G401 (cell line): ENCODE measurements at regions not wholly inside any gene's neighbourhood (a gene's known extent, or its start where the extent isn't known, plus 50 kb on each side); places are given as distances from the start of the nearest gene placed in this dataset.
A peak's percentile ranks its signal among the peaks of the same experiment; 100 is the strongest.
"Not testable (repeated sequence)": the region's sequence is repeated elsewhere in the genome, so short reads cannot be mapped to it uniquely, and the experiment has no call there.

ENCODE experiments used
- DNase-seq: peaks from one replicate; pipeline ENCODE4 v3.0.0-alpha.2; 2015; ENCODE audit warnings: low spot score
- in situ Hi-C: cut with HindIII; loops from 2 replicates; pipeline ENCODE4 v1.10.0; 2016; ENCODE audit warnings: low sequenced_read_pairs, mixed read lengths

DNA sequence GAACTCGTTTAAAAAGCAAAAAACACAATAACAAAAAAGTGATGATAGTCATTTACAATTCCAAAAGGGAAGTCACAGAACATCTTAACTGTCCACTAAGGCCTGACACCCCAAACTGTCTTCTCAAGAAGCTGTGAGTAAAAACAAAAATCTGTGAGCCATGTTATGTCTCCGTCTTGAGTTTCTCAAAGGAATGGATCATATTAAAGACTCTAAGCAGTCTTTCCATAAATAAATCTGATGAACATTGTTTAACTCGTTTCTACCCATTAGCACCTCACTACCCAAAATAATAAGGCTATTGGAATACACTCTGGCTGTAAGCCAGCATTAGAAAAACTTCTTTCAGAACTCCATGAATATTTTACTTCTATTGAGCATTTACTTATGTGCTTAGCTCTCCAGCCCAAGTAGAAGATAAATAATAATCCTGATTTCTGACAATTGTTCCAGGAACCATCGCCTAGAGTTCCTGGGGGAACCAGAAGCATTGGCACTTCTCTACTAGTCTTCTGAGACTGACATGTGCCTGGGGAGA, 396.0 kb downstream of the STK39 start:
- DNase-seq = no peak
- in situ Hi-C loops = no loop called here

DNA sequence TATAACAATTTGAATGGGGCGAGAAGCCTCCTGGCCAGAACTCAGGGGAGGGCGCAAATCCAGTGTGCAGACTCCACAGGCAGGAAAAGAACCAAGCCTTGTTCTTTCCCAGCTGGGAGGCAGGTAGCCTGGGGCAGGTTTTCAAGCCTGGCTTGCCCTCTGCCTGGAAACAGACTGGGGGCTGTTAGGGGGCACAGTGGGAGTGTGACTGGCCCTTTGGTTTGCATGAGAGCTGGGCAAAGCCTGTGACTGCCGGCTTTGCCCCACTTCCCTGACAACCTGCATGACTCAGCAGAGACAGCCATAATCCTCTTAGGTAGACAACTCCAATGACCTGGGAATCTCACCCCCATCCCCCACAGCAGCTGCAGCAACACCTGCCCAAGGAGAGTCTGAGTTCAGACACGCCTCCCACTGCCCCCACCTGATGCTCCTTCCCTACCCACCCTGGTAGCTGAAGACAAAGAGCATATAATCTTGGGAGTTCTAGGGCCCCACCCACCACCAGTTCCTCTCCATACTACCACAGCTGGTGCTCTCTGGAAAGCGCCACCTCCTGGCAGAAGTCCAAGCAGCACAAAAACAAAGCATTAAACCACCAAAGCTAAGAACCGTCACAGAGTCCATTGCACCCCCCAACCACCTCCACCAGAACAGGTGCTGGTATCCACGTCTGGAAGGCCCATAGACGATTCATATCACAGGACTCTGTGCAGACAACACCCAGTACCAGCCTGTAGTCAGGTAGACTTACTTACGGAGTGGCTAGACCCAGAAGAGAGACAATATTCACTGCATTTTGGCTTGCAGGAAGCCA, 402.5 kb downstream of the STK39 start:
- in situ Hi-C loops = no loop called here
- no peak for DNase-seq

DNA sequence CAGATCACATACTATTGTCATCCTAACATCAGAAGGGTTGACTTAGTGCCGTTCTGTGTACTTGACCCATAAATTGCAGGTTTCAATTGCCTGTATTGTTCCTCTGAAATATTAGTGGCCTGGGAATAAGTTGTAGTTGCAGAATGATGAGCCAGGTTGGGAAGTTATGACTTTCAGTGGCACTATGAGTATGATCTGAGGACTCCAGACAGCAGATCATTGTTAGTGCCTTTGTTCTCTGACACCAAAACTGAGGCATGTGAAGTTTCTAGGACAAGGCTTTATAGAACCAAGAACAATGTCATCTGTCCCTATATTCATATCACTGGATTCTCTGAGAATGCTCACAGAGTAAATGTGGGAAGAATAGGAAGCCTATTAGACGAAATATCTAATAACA, 403.7 kb downstream of the STK39 start:
- in situ Hi-C loops = no loop called here
- no peak for DNase-seq

DNA sequence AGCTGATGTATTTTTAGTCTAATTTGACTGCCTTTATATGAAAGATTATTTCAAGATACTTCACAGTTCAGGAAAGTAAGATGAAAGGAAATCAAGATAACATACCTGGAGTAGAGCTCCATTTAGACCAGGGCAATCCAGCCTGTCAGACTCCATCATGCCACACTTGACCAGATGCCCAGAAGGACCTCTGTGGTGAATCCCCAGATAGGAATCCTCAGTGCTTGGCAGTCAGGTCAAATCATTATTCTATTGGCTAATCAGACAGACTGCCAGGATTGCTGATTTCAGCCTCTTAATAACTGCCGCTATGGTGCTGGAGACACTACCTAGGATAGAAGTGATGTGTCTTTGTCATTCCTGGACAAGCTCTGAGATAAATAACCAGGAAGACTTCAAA, 404.2 kb downstream of the STK39 start:
- no peak for DNase-seq
- in situ Hi-C loops = no loop called here

DNA sequence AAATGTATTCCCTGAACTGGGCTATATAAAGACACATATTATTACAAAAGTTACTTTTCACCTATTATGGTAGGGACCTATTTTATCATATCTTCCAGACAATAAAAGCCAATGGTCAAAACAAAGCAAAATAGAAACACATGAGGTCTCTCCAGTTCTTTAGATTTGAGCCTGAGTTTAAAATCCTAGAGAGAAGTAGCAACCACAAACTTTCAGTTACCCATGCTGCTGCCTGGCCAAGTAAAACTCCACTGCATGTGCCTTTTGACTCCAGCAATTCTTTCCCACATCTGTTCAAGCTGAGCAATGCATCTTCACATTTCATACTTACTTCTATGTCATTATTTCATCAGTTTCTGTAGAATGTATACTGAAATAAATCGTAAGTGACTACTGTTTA, 405.3 kb downstream of the STK39 start:
- in situ Hi-C loops = no loop called here
- DNase-seq = no peak

DNA sequence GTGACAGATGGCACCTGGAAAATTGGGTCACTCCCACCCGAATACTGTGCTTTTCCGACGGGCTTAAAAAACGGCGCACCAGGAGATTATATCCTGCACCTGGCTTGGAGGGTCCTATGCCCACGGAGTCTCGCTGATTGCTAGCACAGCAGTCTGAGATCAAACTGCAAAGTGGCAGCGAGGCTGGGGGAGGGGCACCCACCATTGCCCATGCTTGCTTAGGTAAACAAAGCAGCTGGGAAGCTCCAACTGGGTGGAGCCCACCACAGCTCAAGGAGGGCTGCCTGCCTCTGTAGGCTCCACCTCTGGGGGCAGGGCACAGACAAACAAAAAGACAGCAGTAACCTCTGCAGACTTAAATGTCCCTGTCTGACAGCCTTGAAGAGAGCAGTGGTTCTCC, 412.1 kb downstream of the STK39 start:
- in situ Hi-C loops, DNase-seq: not testable (repeated sequence)

DNA sequence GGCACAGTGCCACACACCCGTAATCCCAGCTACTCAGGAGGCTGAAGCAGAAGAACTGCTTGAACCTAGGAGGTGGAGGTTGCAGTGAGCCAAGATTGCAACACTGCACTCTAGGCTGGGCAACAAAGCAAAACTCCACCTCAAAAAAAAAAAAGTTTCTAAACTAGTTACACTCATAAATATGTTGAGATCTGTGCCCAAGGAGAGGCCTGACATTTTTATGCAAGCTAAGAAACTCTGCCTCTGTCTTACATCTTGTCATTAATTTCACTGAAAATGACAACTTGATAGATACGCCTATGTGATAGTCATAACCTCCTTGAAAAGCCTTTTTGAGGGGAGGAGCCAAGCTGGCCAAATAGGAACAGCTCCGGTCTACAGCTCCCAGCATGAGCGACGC, 412.7 kb downstream of the STK39 start:
- no peak for DNase-seq
- in situ Hi-C loops = no loop called here

DNA sequence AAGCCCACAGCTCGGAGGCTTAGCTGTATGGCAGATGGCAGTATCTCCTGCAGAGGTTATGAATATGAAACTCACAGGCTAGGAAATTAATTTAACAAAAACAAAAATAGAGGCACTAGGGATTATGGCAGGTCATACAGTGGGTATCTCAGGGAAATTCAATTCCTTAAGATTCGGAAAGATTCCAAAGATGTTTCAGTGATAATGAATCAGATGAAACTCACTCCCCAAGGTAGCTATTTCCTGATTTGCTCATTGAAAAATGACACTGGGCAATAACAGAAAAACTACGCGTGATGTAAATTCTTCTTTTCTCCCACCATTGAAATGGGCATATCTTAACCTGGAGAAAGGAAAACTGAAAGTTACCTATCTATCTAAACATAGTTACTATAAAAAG, 414.1 kb downstream of the STK39 start:
- DNase-seq = no peak
- in situ Hi-C loops = no loop called here

DNA sequence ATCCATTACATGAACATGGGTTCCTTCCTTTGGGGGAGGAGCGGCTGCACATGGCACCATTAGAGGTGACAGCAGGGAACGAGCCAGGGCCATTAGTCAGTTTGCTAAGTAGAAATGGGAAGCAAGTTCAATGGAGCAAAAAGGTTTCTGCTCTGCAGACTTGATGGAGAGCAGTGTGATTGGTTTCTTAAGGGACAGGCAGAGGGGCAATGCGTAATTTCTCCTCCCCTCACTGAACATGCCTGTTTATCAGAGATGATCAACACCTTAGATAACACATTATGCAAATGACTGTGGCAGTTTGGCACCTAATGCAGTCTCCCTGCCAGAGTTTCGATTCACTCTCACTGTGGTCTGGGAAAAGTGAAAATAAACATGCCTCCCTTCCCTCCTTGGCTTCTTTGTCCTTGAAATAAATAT, 414.5 kb downstream of the STK39 start:
- in situ Hi-C loops = no loop called here
- DNase-seq = peak; percentile 62

DNA sequence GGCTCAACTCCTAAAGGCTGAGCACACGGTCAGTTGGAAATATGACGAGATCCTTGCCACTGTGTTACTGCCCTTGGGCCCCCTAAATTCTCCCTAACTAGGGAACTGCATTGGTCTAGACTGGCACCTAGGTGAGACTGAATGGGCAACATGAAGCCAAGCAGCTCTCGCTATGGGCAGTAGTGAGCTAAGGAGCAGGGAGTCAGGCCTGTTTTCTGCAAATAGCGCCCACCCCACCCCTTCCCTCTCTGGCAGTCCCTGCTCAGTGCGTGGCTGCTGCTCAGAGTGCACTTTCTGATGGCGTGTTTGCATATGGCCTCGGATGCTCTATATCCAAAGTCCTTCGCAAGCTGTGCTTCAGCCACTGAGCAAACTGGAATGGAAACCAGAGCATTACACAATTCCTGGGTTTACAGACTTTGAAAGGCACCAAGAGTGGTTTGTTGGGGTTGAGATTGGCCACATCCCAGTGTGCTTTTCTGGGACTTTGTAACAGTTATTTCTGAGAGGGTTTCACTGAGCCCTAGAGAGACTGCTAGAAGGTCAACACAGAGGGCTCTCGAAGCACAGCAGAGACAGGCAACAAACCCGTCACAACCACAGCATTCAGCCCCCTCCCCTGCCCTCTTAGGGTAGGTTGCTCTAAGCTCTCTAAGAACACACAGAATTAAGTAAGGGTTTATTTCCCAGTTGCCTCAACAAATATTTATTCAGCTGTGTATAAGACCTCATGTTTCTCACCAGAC, 419.9 kb downstream of the STK39 start:
- no peak for DNase-seq
- in situ Hi-C loops = no loop called here

DNA sequence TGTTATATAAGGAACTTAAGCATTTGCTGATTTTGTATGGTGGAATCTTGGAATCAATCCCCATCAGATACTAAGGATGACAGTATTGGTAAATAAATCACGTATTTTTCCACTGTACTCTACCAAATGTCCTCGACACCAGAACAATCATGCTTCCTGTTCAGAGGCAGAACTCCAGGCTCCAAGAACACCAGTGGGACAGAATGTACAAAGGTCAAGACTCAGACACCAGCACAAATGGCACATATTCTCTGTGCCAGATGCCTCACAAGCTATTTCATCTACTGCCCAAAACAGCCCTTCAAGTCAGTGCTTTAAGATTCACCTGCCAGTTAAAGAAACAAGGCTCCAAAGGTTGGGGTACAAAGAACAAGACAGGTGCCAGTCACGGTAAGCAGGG, 420.5 kb downstream of the STK39 start:
- in situ Hi-C loops = no loop called here
- DNase-seq = peak; percentile 64

DNA sequence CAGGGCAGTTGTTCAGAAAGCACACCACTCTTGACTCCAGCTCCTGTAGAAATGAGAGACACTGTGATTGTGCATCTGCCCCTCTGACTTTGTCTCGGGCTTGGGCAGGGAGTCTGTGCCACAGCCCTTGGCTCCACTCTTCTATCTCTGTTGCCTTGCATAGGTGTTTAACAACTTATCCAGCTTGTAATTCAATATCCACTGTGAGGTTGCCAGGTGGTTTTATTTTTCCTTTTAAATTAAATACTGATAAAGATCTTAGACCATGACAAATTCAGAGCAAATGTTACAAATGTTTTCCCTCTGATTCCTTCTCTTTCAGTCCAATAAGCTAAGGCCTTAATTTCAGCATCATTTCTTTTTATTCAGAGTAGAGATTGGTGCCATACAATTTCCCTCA, 421.7 kb downstream of the STK39 start:
- no peak for DNase-seq
- in situ Hi-C loops = no loop called here

DNA sequence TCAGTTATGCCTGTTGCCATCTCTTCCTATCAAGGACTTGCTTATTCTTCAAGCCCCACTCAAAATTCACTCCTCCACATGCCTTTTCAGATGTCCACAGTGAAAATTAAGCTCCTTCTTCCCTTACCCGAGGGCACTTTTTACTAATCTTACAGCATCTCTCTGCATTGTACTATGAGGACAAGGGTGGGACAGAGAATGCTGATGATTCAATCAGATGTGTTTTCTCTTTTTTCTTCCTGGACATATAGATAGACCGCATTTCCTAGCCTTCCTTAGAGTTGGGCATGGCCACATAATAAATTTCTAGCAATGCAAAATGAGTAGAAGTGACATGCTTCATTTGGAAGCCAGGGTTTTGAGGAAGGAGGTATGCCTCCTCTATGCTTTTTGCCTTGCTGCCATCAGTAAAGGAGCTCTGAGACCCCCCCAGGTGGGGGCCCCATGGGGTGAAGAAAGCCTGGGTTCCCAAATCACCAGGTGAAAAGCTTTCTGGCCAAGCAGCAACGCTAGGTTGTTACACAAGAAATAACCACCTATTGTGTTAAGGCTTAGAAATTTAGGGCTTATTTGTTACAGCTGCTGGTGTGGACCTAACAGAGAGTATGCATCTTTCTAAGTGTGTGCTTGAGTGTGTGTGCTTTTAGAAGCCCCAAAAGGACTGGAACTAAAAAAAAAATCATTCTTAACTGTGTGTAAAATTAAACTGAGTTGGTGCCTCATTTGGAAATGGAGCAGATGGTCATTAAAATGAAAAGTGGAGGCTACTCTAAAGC, 424.5 kb downstream of the STK39 start:
- in situ Hi-C loops = no loop called here
- no peak for DNase-seq

DNA sequence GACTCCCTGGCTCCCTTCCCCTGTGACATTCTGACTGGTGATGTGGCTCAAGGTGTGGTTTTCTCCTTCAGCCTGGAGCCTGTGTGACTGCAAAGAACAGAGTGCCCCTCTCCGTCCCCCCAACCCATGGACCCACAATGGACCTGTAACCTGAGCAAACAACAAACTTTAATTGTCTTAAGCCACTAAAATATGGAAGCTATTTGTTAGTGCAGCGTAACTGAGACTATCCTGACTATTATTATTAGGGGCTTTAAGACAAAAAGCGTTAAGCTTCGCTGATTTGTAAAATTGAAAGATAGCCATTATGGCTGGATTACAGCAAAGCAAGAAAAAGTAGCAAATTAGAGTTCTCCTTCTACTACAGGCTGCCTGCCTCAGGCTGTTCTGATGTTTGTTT, 426.9 kb downstream of the STK39 start:
- in situ Hi-C loops = no loop called here

DNA sequence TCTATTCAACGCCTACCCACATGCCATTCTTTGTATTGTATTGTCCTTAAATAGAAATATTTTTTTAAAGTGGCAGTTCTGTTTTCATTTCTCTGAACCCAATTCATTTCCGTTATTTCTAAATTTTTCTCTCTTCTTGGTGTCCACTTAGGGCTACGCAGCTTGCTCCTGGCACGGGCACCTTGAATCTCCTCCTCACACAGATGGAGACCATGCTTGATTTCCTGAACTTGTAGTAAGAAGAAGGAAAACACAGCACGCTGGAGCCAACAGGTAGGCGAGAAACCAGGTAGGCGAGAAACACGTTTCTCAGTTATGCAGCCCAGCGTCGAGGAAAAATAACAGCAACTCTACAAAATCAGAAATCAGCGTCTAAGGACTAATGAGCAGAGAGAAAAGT, 428.9 kb downstream of the STK39 start:
- in situ Hi-C loops = no loop called here
- DNase-seq = peak; percentile 60

More for the DNA sequence above, 426.9 kb downstream of the STK39 start:
- DNase-seq = no peak

DNA sequence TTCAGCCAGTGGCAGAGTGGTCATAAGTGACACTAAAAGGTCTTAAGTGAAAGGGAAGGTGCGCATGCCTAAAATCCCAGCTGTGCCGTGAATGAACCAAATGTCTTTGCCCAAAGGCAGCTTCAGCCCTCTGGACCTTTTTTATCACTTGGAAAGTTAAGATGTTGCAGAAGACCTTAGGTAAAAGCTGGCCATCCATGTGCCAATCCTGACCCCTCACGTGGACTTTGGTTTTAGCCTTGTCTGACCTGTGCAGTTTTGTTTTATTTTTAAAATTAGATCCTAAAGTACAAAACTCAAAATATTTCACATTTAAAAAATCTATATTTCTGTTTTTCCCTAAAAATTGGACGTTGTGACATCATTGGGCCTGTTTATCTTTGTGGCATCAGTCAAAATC, 429.5 kb downstream of the STK39 start:
- in situ Hi-C loops = no loop called here
- DNase-seq = no peak

DNA sequence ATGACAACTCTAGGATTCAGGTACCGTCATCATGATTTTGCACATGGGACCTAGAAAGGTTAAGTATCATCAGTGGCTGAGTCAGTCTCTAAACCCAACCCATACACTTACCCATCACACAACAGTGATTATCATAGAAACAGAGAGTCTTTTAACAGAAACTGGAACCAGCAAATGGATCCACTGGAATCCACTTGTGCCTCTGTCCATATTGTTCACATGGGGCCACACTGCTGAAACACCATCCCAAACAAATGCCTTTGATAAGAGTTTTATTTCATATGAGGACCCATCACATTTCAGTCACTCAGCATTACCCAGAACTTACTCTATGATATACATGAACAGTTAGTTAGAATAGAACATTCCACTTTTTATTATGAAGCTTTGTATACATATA, 430.0 kb downstream of the STK39 start:
- in situ Hi-C loops = no loop called here
- no peak for DNase-seq

DNA sequence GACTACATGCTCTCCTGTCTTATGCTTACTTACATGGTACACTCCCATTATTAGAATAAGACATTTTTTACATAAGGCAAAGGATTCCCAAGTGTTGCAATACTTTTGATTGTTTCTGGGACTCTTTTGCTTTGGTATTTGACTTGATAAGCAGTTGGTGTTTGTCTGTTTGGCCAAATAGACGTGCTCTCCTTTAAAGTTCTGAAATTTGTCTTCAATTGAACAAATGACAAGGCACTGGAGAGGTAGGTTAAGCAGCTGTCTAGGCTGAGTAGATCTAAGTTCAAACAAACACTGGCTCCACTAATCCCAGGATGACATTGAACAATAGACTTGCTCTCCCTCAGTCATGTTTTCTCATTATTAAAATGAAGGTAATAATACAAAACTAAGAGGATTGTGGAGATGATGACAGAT, 430.5 kb downstream of the STK39 start:
- in situ Hi-C loops = no loop called here
- no peak for DNase-seq

DNA sequence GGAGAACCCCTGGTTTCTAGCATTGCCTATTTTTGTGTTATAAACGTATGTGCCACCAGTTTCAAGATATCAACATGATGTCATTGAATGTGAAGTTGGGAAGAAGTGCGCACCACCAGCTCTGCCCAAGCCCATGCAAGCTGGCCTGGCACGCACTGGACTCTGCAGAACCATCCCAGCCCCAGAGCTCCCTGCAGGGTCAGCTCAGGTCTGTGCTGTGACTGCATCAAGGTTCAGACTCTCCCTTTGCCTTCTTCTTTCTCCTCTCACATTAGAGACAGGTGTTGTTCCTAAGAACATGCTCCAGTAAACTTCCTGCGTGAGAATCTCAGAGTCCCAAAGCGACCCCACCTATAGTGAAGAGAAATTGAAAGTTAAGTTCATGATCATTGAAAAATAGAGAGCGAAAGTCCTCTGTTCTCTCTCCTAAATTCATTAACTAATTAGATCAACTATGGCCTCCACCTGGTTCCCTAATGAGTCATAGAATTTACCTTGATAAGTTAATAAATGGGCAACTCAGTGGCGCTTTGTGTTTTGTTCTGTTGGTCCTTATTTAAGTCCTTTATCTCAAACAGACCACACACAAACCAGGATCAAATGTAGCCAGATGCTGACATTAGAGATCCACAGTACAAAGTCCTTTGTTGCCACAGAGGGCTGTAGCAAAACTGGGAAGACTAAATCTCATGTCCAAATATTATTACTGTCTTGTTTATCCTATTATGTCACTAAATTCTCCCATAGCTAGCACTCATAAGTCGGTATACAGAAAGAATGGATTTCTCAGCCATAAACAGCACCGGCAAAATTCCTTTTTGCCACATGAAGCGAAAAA, 432.3 kb downstream of the STK39 start:
- DNase-seq = no peak
- in situ Hi-C loops = no loop called here
